ENCODE measurements at regions not wholly inside any gene's neighbourhood (a gene's known extent, or its start where the extent isn't known, plus 50 kb on each side); places are given as distances from the start of the nearest gene placed in this dataset.
"Not testable (repeated sequence)": the region's sequence is repeated elsewhere in the genome, so short reads cannot be mapped to it uniquely, and the experiment has no call there.

DNA sequence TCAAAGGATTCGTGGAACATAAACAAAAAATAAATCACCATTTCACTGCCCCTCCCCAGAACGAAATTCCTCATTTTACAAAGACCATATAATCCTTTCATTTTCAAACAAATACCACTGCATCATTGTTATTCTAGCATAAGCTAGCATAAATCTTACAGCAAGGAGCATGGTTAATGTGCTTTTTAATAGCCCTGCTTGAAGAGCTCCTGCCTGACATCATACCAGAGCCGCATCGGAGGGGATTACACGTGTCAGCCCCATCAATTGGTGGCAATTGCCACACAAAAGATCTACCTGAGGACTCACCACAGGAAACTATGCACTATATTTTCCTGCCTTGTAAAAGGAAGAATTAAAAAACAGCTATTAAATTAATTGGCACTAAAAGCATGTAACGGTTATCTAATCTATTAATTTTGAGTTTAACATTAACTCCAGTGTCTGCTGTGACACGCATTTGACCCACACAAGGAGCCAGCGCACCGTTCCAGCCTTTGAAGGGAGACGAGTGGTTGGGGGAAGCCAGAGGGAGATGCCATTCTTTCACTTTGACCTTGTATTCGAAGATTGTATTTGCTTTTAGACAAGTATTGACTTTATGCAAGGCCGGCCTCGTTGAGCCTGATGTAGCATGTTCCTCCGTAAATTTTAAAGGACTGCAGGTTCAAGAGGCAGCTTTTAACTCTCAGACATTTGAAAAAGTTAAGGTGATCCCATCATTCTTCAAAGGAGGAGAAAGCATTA, 261.1 kb upstream of the RNF32 start:
- Histone ChIP-seq H3K27me3 (ENCODE audit: insufficient read depth, low read length) (no peaks in the 10 kb centered on the region), H3K4me3 (ENCODE audit: low read length) (no peak overlapping the region), H3K9ac (ENCODE audit: low read depth, low read length) (no peak overlapping the region), H3K9me3 (ENCODE audit: insufficient read depth, low read depth, low read length) (no peaks in the 10 kb centered on the region), H3K4me1 (ENCODE audit: insufficient read depth, low read length) (no peaks in the 10 kb centered on the region), H3K27ac (ENCODE audit: low read depth, low read length) (no peak overlapping the region), H3K36me3 (ENCODE audit: insufficient read depth, low read length) (no peaks in the 10 kb centered on the region)
- WGBS, result 85% methylated on average over 14 of the region's 14 CpGs

DNA sequence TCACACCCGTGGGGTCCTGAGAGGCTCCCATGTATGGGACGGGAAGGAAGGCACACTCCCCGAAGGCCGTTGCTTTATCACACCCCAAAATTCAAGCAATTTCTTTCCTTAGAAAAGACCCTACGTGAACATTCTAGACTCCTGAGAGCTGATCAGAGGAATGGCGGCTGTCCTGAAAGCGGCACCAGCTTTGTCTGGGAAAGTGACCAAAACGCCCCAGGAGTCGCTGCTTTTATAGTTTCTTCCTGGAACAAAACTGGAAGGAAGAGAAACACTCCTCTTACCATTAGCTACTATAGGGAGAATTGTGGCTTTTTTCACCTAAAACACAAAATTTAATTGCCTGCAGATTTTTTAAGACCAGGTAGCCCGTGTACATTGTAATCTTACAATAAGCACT, 261.8 kb upstream of the RNF32 start:
- Histone ChIP-seq H3K36me3 (ENCODE audit: insufficient read depth, low read length) (no peaks in the 10 kb centered on the region), H3K9me3 (ENCODE audit: insufficient read depth, low read depth, low read length) (no peaks in the 10 kb centered on the region), H3K27ac (ENCODE audit: low read depth, low read length) (no peak overlapping the region), H3K9ac (ENCODE audit: low read depth, low read length) (no peak overlapping the region), H3K27me3 (ENCODE audit: insufficient read depth, low read length) (no peaks in the 10 kb centered on the region), H3K4me3 (ENCODE audit: low read length) (no peak overlapping the region), H3K4me1 (ENCODE audit: insufficient read depth, low read length) (no peaks in the 10 kb centered on the region)
- WGBS, result 84% methylated on average over 10 of the region's 10 CpGs

DNA sequence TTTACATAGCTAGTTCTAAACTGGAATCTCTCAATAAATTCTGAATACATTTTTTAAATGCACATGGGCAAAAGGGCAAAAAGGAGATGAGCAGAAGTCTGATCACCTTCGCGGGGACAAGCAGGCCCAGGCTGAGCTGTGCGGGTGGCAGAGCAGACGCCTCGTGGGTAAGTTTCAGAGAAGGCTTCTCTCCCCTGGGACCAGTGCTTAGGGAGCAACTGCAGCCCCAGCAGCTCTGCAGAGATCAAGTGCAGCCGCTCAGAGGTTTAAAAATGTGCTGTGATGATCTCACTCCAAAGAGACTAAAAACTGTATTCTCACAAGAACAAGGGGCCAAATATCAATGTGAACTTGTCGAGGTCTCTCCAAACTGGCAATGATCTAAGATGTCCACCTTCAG, 264.3 kb upstream of the RNF32 start:
- H3K9ac ChIP-seq (ENCODE audit: low read depth, low read length), result no peak overlapping the region
- no peaks in the 10 kb centered on the region for H3K4me1 ChIP-seq (ENCODE audit: insufficient read depth, low read length)
- H3K36me3 ChIP-seq (ENCODE audit: insufficient read depth, low read length), result no peaks in the 10 kb centered on the region
- peaks cover 9% of the 10 kb centered on the region for H3K9me3 ChIP-seq (ENCODE audit: insufficient read depth, low read depth, low read length)
- no peak overlapping the region for H3K27ac ChIP-seq (ENCODE audit: low read depth, low read length)
- no peak overlapping the region for H3K4me3 ChIP-seq (ENCODE audit: low read length)
- no peaks in the 10 kb centered on the region for H3K27me3 ChIP-seq (ENCODE audit: insufficient read depth, low read length)
- WGBS, result 88% methylated on average over 7 of the region's 7 CpGs

DNA sequence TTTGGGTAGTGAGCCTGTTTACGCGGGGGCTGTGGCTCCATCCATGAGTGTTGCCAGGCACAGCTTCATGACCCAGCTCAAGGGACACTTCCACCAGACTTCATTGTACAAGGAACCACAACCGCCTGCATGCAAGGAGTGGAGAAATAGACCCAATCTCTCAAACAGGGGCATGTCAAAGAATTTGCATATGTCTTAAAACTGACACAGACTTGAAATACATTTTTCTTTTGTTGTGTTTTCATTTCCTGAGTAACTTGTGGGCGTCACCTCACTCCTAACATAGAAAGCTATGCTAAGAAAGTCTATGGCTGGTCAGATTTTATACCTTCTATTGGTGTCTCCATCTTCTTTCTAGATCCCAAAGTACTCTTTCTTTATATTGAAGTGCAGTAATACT, 266.2 kb upstream of the RNF32 start:
- no peak overlapping the region for H3K27ac ChIP-seq (ENCODE audit: low read depth, low read length)
- H3K4me3 ChIP-seq (ENCODE audit: low read length), result no peak overlapping the region
- H3K9ac ChIP-seq (ENCODE audit: low read depth, low read length), result no peak overlapping the region
- H3K4me1 ChIP-seq (ENCODE audit: insufficient read depth, low read length), result no peaks in the 10 kb centered on the region
- H3K36me3 ChIP-seq (ENCODE audit: insufficient read depth, low read length), result no peaks in the 10 kb centered on the region
- H3K27me3 ChIP-seq (ENCODE audit: insufficient read depth, low read length), result no peaks in the 10 kb centered on the region
- 91% methylated on average over 4 of the region's 4 CpGs for WGBS
- H3K9me3 ChIP-seq (ENCODE audit: insufficient read depth, low read depth, low read length), result peaks cover 25% of the 10 kb centered on the region

DNA sequence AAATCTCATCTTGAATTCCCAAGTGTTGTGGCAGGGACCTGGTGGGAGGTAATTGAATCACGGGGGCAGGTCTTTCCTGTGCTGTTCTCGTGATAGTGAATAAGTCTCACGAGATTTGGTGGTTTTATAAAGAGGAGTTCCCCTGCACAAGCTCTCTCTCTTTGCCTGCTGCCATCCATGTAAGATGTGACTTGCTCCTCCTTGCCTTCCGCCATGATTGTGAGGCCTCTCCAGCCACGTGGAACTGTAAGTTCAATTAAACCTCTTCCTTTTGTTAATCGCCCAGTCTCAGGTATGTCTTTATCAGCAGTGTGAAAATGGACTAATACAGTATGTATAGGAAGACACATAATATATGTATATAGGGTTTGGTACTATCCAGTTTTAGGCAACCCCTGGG, 270.6 kb upstream of the RNF32 start:
- H3K9me3 ChIP-seq (ENCODE audit: insufficient read depth, low read depth, low read length), result peaks cover 27% of the 10 kb centered on the region
- WGBS, result 94% methylated on average over 6 of the region's 6 CpGs
- H3K4me3 ChIP-seq (ENCODE audit: low read length); H3K27me3 ChIP-seq (ENCODE audit: insufficient read depth, low read length); H3K9ac ChIP-seq (ENCODE audit: low read depth, low read length); H3K36me3 ChIP-seq (ENCODE audit: insufficient read depth, low read length); H3K27ac ChIP-seq (ENCODE audit: low read depth, low read length); H3K4me1 ChIP-seq (ENCODE audit: insufficient read depth, low read length): not testable (repeated sequence)

DNA sequence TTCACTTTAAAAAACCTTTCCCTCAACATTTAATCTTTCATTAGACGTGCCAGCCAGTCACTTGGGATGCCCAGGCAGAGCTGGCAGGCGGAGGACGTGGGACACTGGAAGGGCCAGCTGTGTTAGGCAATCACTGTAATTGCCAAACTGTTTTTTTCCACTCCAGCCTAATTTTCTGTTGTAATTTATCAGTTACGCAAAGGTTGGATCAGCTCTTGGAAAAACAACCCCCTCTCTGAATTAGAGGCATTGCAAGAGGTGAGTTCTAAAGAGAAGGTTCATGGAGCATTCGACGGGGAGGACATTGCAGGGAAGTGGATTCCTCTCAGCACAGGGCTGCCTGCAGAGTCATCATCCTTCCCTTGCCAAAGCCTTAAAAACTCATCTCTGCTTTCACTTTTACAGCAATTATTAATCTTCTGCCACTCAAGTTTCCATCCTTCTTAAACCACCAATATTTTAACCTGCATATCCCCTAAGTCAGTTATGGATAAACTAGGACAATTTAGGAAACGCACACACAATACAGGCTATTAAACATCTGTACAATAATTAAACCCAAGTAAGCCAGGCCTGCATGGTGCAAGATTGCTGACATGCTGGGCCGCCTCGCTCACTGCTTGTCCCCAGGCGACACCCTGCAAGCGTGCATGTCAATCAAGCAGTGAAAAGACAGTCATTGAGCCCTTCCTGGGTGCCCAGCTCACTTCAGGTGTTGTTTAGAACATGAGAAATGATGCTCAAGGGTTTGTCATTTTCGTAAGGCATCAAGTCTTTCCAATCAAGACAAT, 272.3 kb upstream of the RNF32 start:
- Histone ChIP-seq H3K27ac (ENCODE audit: low read depth, low read length) (no peak overlapping the region), H3K9ac (ENCODE audit: low read depth, low read length) (no peak overlapping the region), H3K36me3 (ENCODE audit: insufficient read depth, low read length) (no peaks in the 10 kb centered on the region), H3K9me3 (ENCODE audit: insufficient read depth, low read depth, low read length) (peaks cover 27% of the 10 kb centered on the region), H3K4me3 (ENCODE audit: low read length) (no peak overlapping the region), H3K27me3 (ENCODE audit: insufficient read depth, low read length) (no peaks in the 10 kb centered on the region), H3K4me1 (ENCODE audit: insufficient read depth, low read length) (no peaks in the 10 kb centered on the region)
- WGBS, result 92% methylated on average over 12 of the region's 12 CpGs

DNA sequence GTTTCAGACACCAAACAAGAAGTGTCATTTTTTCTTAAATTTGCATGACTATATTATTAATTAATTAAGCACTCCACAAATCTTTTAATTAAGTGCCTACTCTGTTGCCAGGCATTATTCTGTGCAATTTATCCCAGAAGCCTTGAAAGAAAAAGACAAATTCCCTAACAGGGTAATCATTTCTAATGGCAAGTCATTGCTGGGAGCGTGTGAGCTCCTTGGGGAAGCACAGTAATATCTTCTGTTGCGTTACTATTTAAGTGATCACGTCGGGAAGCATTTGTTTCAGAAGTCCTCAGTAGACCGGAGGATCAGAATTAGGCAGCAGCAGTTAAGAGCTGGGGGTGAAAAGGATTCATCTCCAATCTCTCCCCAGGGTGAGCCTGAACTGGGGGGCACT, 276.8 kb upstream of the RNF32 start:
- Histone ChIP-seq H3K4me1 (ENCODE audit: insufficient read depth, low read length) (no peaks in the 10 kb centered on the region), H3K27me3 (ENCODE audit: insufficient read depth, low read length) (no peaks in the 10 kb centered on the region), H3K9me3 (ENCODE audit: insufficient read depth, low read depth, low read length) (peaks cover 15% of the 10 kb centered on the region), H3K27ac (ENCODE audit: low read depth, low read length) (no peak overlapping the region), H3K36me3 (ENCODE audit: insufficient read depth, low read length) (no peaks in the 10 kb centered on the region), H3K9ac (ENCODE audit: low read depth, low read length) (no peak overlapping the region), H3K4me3 (ENCODE audit: low read length) (no peak overlapping the region)
- WGBS, result 93% methylated on average over 5 of the region's 5 CpGs

DNA sequence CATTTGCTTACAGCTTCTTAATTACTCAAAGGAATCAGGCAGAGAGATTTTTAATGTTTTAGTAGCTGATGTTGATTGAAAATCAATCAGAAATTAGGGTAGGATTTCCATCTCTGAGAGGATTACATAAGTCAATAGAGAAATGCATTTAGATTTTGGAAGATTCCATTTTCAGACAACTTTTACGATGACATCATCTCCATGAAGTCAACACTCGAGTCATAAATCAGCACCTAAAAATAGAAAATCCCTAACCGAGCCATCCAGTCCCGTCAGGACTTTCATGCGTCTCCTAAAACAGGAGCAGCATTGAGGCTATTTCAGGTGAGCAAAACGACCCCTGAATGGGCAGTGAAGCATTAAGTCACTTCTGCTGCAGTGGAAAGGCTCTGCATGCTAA, 279.7 kb upstream of the RNF32 start:
- no peaks in the 10 kb centered on the region for H3K4me1 ChIP-seq (ENCODE audit: insufficient read depth, low read length)
- no peaks in the 10 kb centered on the region for H3K27me3 ChIP-seq (ENCODE audit: insufficient read depth, low read length)
- H3K36me3 ChIP-seq (ENCODE audit: insufficient read depth, low read length), result no peaks in the 10 kb centered on the region
- no peak overlapping the region for H3K4me3 ChIP-seq (ENCODE audit: low read length)
- H3K9ac ChIP-seq (ENCODE audit: low read depth, low read length), result no peak overlapping the region
- no peak overlapping the region for H3K27ac ChIP-seq (ENCODE audit: low read depth, low read length)
- peaks cover 15% of the 10 kb centered on the region for H3K9me3 ChIP-seq (ENCODE audit: insufficient read depth, low read depth, low read length)
- WGBS, result 90% methylated on average over 6 of the region's 6 CpGs

DNA sequence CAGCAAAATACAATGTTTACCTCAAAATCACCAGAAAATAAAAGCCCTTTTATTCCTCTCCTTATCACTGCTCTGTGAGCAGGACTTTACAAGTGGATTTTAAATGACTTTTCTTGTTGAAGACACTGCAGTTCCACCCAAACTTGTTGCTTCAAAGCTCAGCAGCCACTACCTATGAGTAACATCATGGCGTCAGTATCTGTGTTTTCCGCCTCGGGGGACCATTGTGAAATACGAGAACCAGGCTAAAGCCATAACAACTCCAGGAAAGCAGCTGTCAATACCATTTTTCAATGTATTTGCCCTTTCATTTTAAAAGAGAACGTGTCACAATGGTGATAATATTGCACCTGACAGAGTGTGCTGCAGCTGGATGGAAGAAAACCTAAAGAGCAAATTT, 284.0 kb upstream of the RNF32 start:
- WGBS, result 92% methylated on average over 5 of the region's 5 CpGs

DNA sequence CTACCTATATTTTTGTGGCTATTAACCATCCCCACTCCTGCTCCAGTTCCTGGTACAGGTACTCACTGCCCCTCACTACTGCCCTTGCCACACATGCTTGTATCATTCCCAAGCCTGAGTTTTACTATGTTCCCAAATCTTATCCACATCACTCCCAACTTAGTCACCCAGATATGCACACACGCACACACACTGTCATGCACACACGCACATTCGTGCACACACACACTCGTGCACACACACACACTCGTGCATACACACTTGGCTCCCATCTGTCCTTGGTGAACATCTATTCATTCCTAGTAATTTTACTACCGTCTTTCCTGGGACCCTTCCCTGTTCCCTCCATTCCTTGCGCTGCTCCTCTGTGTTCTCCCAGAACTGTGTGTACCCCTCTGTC, 287.2 kb upstream of the RNF32 start:
- Histone ChIP-seq H3K27ac (ENCODE audit: low read depth, low read length) (no peak overlapping the region), H3K4me3 (ENCODE audit: low read length) (no peak overlapping the region), H3K36me3 (ENCODE audit: insufficient read depth, low read length) (no peaks in the 10 kb centered on the region), H3K9ac (ENCODE audit: low read depth, low read length) (no peak overlapping the region), H3K27me3 (ENCODE audit: insufficient read depth, low read length) (no peaks in the 10 kb centered on the region), H3K9me3 (ENCODE audit: insufficient read depth, low read depth, low read length) (no peaks in the 10 kb centered on the region), H3K4me1 (ENCODE audit: insufficient read depth, low read length) (no peaks in the 10 kb centered on the region)
- 95% methylated on average over 7 of the region's 7 CpGs for WGBS

More for the DNA sequence above, 284.0 kb upstream of the RNF32 start:
- H3K27me3 ChIP-seq (ENCODE audit: insufficient read depth, low read length), result no peaks in the 10 kb centered on the region
- no peaks in the 10 kb centered on the region for H3K36me3 ChIP-seq (ENCODE audit: insufficient read depth, low read length)
- H3K4me1 ChIP-seq (ENCODE audit: insufficient read depth, low read length), result no peaks in the 10 kb centered on the region
- no peak overlapping the region for H3K9ac ChIP-seq (ENCODE audit: low read depth, low read length)
- peaks cover 15% of the 10 kb centered on the region for H3K9me3 ChIP-seq (ENCODE audit: insufficient read depth, low read depth, low read length)
- no peak overlapping the region for H3K4me3 ChIP-seq (ENCODE audit: low read length)
- no peak overlapping the region for H3K27ac ChIP-seq (ENCODE audit: low read depth, low read length)

DNA sequence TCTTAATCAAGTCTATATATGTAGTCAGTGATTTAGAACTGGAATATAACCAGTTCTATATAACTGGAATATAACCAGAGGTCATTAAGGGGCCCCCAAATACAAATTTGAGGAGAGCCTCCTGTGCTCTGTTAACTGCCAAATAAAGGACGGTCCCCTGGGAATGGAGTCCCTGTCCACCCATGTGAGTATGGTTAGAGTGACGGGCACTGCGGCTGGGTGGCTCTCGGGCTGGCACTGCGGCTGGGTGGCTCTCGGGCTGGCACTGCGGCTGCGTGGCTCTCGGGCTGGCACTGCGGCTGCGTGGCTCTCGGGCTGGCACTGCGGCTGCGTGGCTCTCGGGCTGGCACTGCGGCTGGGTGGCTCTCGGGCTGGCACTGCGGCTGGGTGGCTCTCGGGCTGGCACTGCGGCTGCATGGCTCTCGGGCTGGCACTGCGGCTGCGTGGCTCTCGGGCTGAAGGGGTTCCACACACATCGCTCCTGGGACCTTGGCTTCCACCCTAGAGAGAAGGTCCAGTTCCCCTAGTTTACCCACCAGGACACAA, 292.8 kb upstream of the RNF32 start:
- H3K4me3 ChIP-seq (ENCODE audit: low read length); H3K36me3 ChIP-seq (ENCODE audit: insufficient read depth, low read length); H3K9ac ChIP-seq (ENCODE audit: low read depth, low read length); H3K4me1 ChIP-seq (ENCODE audit: insufficient read depth, low read length); H3K27me3 ChIP-seq (ENCODE audit: insufficient read depth, low read length); H3K27ac ChIP-seq (ENCODE audit: low read depth, low read length); H3K9me3 ChIP-seq (ENCODE audit: insufficient read depth, low read depth, low read length): not testable (repeated sequence)
- WGBS, result 96% methylated on average over 25 of the region's 25 CpGs

Measured in HUES64 (cell line).